Parathyroid adenoma (tissue), 2 donors: ENCODE measurements at regions not wholly inside any gene's neighbourhood (a gene's known extent, or its start where the extent isn't known, plus 50 kb on each side); places are given as distances from the start of the nearest gene placed in this dataset.

Experiments
- H2AFZ ChIP-seq: fragments of 300-600 bp; sonication (generic); one replicate; pipeline ENCODE4 v1.7.0; 2017; ENCODE audit warnings: antibody characterized with exemption, mild to moderate bottlenecking
- H3K27ac ChIP-seq: fragments of 300-600 bp; sonication (generic); one replicate; pipeline ENCODE4 v1.7.0; 2017
- H3K27me3 ChIP-seq: fragments of 300-600 bp; sonication (generic); one replicate; pipeline ENCODE4 v1.7.0; 2017; ENCODE audit warnings: low read length; ENCODE audit not compliant: control insufficient read depth, insufficient read depth
- H3K36me3 ChIP-seq: fragments of 300-600 bp; sonication (generic); one replicate; pipeline ENCODE4 v1.7.0; 2017; ENCODE audit warnings: low read length; ENCODE audit not compliant: control insufficient read depth, insufficient read depth
- H3K4me1 ChIP-seq: fragments of 300-600 bp; sonication (generic); one replicate; pipeline ENCODE4 v1.7.0; 2017; ENCODE audit warnings: control low read depth
- H3K4me2 ChIP-seq: fragments of 300-600 bp; sonication (generic); one replicate; pipeline ENCODE4 v1.7.0; 2017; ENCODE audit warnings: low read length
- H3K4me3 ChIP-seq: fragments of 300-600 bp; sonication (generic); one replicate; pipeline ENCODE4 v1.7.0; 2017; ENCODE audit warnings: low read depth, low read length
- H3K79me2 ChIP-seq: fragments of 300-600 bp; sonication (generic); one replicate; pipeline ENCODE4 v1.7.0; 2017; ENCODE audit warnings: control low read depth
- H3K9ac ChIP-seq: fragments of 300-600 bp; sonication (generic); one replicate; pipeline ENCODE4 v1.7.0; 2017; ENCODE audit warnings: mild to moderate bottlenecking
- H3K9me3 ChIP-seq: fragments of 300-600 bp; sonication (generic); one replicate; pipeline ENCODE4 v1.7.0; 2017; ENCODE audit warnings: low read length; ENCODE audit not compliant: control insufficient read depth
- CTCF ChIP-seq: fragments of 300-600 bp; sonication (generic); IDR thresholded peaks from one replicate; pipeline ENCODE4 v1.7.0; 2017; ENCODE audit warnings: antibody characterized with exemption, mild to moderate bottlenecking
- donor health status: primary hyperparathyroidism.

GRCh38 chr5:165622864-165623536, 2117.6 kb downstream of the MAT2B start:
- Histone ChIP-seq H3K4me2 (no peak overlapping the region), H3K4me3 (no peak overlapping the region), H3K9ac (no peak overlapping the region), H3K4me1 (no peaks in the 10 kb centered on the region), H3K27me3 (no peaks in the 10 kb centered on the region), H3K9me3 (no peaks in the 10 kb centered on the region), H3K79me2 (no peaks in the 10 kb centered on the region), H2AFZ (no peak overlapping the region), H3K27ac (no peak overlapping the region), H3K36me3 (no peaks in the 10 kb centered on the region)
- no peak for TF ChIP-seq CTCF

GRCh38 chr5:165624166-165624946, 2118.9 kb downstream of the MAT2B start:
- Histone ChIP-seq H3K27ac (no peak overlapping the region), H3K4me3 (no peak overlapping the region), H3K36me3 (no peaks in the 10 kb centered on the region), H3K9ac (no peak overlapping the region), H3K4me2 (no peak overlapping the region), H3K4me1 (no peaks in the 10 kb centered on the region), H2AFZ (no peak overlapping the region), H3K27me3 (no peaks in the 10 kb centered on the region), H3K9me3 (no peaks in the 10 kb centered on the region), H3K79me2 (no peaks in the 10 kb centered on the region)
- TF ChIP-seq CTCF, result no peak

GRCh38 chr5:165626161-165626560, 2120.7 kb downstream of the MAT2B start:
- no peak overlapping the region for H3K4me3 ChIP-seq
- H3K9me3 ChIP-seq, result no peaks in the 10 kb centered on the region
- no peak overlapping the region for H2AFZ ChIP-seq
- no peaks in the 10 kb centered on the region for H3K79me2 ChIP-seq
- H3K4me1 ChIP-seq, result no peaks in the 10 kb centered on the region
- no peaks in the 10 kb centered on the region for H3K36me3 ChIP-seq
- H3K27ac ChIP-seq, result no peak overlapping the region
- no peaks in the 10 kb centered on the region for H3K27me3 ChIP-seq
- no peak overlapping the region for H3K9ac ChIP-seq
- no peak overlapping the region for H3K4me2 ChIP-seq
- TF ChIP-seq CTCF, result no peak

- H3K4me2 ChIP-seq, result no peak overlapping the region
- no peak overlapping the region for H2AFZ ChIP-seq
- H3K4me3 ChIP-seq, result no peak overlapping the region
- H3K79me2 ChIP-seq, result no peaks in the 10 kb centered on the region
- TF ChIP-seq CTCF, result no peak
- no peaks in the 10 kb centered on the region for H3K4me1 ChIP-seq
- H3K27ac ChIP-seq, result no peak overlapping the region
- H3K9me3 ChIP-seq, result no peaks in the 10 kb centered on the region
- no peaks in the 10 kb centered on the region for H3K27me3 ChIP-seq
- no peak overlapping the region for H3K9ac ChIP-seq
- H3K36me3 ChIP-seq, result no peaks in the 10 kb centered on the region
These were observed 2122.2 kb downstream of the MAT2B start for GRCh38 chr5:165627548-165628170.
